22Rv1 (cell line): ENCODE measurements at regions not wholly inside any gene's neighbourhood (a gene's known extent, or its start where the extent isn't known, plus 50 kb on each side); places are given as distances from the start of the nearest gene placed in this dataset.

Experiments
- CTCF ChIP-seq: fragments of 450-650 bp; IDR thresholded peaks from 2 replicates; pipeline ENCODE4 v1.5.1; 2017; ENCODE audit warnings: mild to moderate bottlenecking
- ZFX ChIP-seq: fragments of 450-650 bp; IDR thresholded peaks from 2 replicates; pipeline ENCODE4 v1.6.1; 2017; ENCODE audit warnings: antibody characterized with exemption, borderline replicate concordance

GRCh38 chr10:125423569-125423968, 259.4 kb downstream of the TEX36 start:
- TF ChIP-seq CTCF = no peak
- TF ChIP-seq ZFX = no peak
